HUES48 (cell line): ENCODE measurements at regions not wholly inside any gene's neighbourhood (a gene's known extent, or its start where the extent isn't known, plus 50 kb on each side); places are given as distances from the start of the nearest gene placed in this dataset.

Experiments used
- H3K27ac ChIP-seq: one replicate; pipeline ENCODE4 v1.7.0; 2013; ENCODE audit warnings: low read depth, low read length, inconsistent platforms
- H3K27me3 ChIP-seq: 2 replicates; pipeline ENCODE4 v1.6.1; 2013; ENCODE audit warnings: mild to moderate bottlenecking, low read length; ENCODE audit not compliant: control insufficient read depth, insufficient read depth
- H3K36me3 ChIP-seq: 2 replicates; pipeline ENCODE4 v1.6.1; 2013; ENCODE audit warnings: low read length; ENCODE audit not compliant: control insufficient read depth, insufficient read depth
- H3K4me1 ChIP-seq: 2 replicates; pipeline ENCODE4 v1.6.1; 2013; ENCODE audit warnings: mild to moderate bottlenecking, low read length; ENCODE audit not compliant: control insufficient read depth, insufficient read depth
- H3K4me3 ChIP-seq: 2 replicates; pipeline ENCODE4 v1.5.1; 2013; ENCODE audit warnings: mild to moderate bottlenecking, low read depth, low read length
- H3K9ac ChIP-seq: 2 replicates; pipeline ENCODE4 v1.6.1; 2013; ENCODE audit warnings: mild to moderate bottlenecking, low read depth, low read length, moderate library complexity
- H3K9me3 ChIP-seq: 2 replicates; pipeline ENCODE4 v1.6.1; 2013; ENCODE audit warnings: low read length; ENCODE audit not compliant: control insufficient read depth, insufficient read depth

DNA sequence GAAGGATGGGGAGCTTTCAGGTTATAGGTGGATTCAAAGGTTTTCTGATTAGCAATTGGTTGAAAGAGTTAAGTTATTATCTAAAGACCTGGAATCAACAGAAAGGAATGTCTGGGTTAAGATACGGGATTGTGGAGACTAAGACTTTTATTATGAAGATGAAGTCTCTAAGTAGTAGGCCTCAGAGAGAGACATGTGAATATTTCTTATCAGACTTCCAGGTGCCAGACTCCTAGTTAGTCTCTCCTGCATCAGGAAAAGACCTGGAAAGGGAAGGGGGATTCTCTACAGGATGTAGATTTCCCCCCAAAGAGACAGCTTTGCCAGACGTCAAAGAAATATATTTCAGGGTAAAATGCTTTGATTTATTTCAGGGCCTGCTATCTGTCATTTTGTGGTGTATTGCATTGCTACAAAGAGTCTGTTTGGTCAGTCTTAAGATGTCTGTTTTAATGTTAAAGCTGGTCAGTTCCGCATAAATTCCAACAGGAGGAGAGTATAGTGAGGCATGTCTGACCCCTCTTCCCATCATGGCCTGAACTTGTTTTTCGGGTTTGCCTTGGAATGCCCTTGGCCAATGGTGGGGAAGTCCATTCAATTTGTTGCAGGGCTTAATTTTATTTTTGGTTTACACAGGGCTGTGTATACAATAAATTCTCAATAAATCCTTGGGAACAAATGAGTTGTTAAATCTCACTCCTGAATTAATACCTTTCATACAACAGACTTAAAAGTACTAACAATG is 103.4 kb upstream of the RALGAPA2 start:
- H3K27ac ChIP-seq, result peak overlapping the region; percentile 74

GRCh38 chr20:20814685-20815084 is 102.2 kb upstream of the RALGAPA2 start:
- Histone ChIP-seq H3K9ac (no peak overlapping the region), H3K36me3 (no peaks in the 10 kb centered on the region), H3K4me3 (no peak overlapping the region; the same call in 1 of the 2 replicates), H3K27me3 (no peaks in the 10 kb centered on the region), H3K27ac (peak overlapping the region; percentile 74), H3K9me3 (no peaks in the 10 kb centered on the region), H3K4me1 (peaks cover 44% of the 10 kb centered on the region)

More for the DNA sequence above, 103.4 kb upstream of the RALGAPA2 start:
- Histone ChIP-seq H3K36me3 (no peaks in the 10 kb centered on the region), H3K4me3 (peak overlapping the region; percentile 16; the same call in 1 of the 2 replicates), H3K9me3 (no peaks in the 10 kb centered on the region), H3K9ac (peak overlapping the region; percentile 23; the same call in 1 of the 2 replicates), H3K27me3 (no peaks in the 10 kb centered on the region), H3K4me1 (peaks cover 54% of the 10 kb centered on the region)

GRCh38 chr20:20812136-20812535 is 99.7 kb upstream of the RALGAPA2 start:
- Histone ChIP-seq H3K4me3 (no peak overlapping the region), H3K36me3 (no peaks in the 10 kb centered on the region), H3K27ac (no peak overlapping the region), H3K9me3 (no peaks in the 10 kb centered on the region), H3K9ac (no peak overlapping the region), H3K27me3 (no peaks in the 10 kb centered on the region), H3K4me1 (peaks cover 34% of the 10 kb centered on the region)

DNA sequence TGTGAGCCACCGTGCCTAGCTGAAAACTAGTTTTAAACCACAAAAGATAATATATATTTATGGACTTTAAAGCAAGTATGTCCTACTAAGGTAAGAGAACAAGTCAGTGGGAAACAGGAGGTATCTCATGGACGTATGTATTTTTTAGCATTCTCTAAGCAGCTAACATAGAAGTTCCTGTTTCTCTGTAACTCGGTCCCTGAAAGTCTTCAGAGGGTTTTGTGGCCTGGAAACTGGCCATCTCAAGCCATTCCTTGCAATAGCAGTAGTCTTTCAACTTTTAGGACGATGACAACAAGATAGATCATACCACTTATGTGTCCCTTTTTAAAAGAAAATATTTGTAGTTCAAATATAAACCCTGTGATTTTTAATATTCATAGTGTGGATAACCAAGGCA is 95.6 kb upstream of the RALGAPA2 start:
- no peak overlapping the region for H3K27ac ChIP-seq
- H3K9me3 ChIP-seq, result 0 out of 2 replicates have a peak, but pooled peaks cover 6% of the 10 kb centered on the region
- H3K9ac ChIP-seq, result no peak overlapping the region
- H3K27me3 ChIP-seq, result no peaks in the 10 kb centered on the region
- no peak overlapping the region for H3K4me3 ChIP-seq
- H3K36me3 ChIP-seq, result no peaks in the 10 kb centered on the region
- H3K4me1 ChIP-seq, result peaks cover 10% of the 10 kb centered on the region

GRCh38 chr20:20806121-20807095 is 94.0 kb upstream of the RALGAPA2 start:
- Histone ChIP-seq H3K27me3 (no peaks in the 10 kb centered on the region), H3K27ac (no peak overlapping the region), H3K36me3 (no peaks in the 10 kb centered on the region), H3K4me3 (no peak overlapping the region), H3K4me1 (peaks cover 10% of the 10 kb centered on the region), H3K9me3 (0 out of 2 replicates have a peak, but pooled peaks cover 6% of the 10 kb centered on the region), H3K9ac (no peak overlapping the region)

DNA sequence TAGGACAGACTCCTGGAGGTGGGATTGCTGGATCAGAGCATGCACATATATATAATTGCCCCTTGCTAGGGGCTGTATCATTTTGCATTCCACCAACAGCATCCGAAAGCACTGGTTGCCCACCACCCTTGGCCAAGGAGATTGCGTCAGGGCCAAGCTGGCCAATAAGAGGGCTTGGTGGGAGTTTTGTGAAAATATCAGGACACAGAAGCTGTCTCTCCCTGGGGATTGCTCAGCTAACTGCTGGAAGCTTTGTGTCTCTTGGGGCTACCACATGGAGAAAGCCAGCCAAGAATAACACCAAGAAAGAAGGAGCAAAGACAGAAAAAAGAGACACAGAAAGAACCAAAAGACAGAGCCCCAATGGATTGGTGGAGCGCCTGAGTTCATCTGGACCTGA is 90.6 kb upstream of the RALGAPA2 start:
- Histone ChIP-seq H3K9me3 (0 out of 2 replicates have a peak, but pooled peaks cover 6% of the 10 kb centered on the region), H3K4me3 (no peak overlapping the region), H3K4me1 (peaks cover 10% of the 10 kb centered on the region), H3K36me3 (no peaks in the 10 kb centered on the region), H3K27ac (no peak overlapping the region), H3K9ac (no peak overlapping the region), H3K27me3 (no peaks in the 10 kb centered on the region)

- 0 out of 2 replicates have a peak, but pooled peaks cover 6% of the 10 kb centered on the region for H3K9me3 ChIP-seq
- no peaks in the 10 kb centered on the region for H3K36me3 ChIP-seq
- H3K27ac ChIP-seq, result no peak overlapping the region
- no peak overlapping the region for H3K4me3 ChIP-seq
- H3K27me3 ChIP-seq, result no peaks in the 10 kb centered on the region
- H3K4me1 ChIP-seq, result peaks cover 10% of the 10 kb centered on the region
- H3K9ac ChIP-seq, result no peak overlapping the region
These were observed 89.9 kb upstream of the RALGAPA2 start for GRCh38 chr20:20802328-20802727.

- Histone ChIP-seq H3K27ac (no peak overlapping the region), H3K27me3 (no peaks in the 10 kb centered on the region), H3K4me3 (no peak overlapping the region), H3K9ac (no peak overlapping the region), H3K9me3 (0 out of 2 replicates have a peak, but pooled peaks cover 3% of the 10 kb centered on the region), H3K4me1 (no peaks in the 10 kb centered on the region), H3K36me3 (no peaks in the 10 kb centered on the region)
These were observed 87.4 kb upstream of the RALGAPA2 start for GRCh38 chr20:20799716-20800312.

DNA sequence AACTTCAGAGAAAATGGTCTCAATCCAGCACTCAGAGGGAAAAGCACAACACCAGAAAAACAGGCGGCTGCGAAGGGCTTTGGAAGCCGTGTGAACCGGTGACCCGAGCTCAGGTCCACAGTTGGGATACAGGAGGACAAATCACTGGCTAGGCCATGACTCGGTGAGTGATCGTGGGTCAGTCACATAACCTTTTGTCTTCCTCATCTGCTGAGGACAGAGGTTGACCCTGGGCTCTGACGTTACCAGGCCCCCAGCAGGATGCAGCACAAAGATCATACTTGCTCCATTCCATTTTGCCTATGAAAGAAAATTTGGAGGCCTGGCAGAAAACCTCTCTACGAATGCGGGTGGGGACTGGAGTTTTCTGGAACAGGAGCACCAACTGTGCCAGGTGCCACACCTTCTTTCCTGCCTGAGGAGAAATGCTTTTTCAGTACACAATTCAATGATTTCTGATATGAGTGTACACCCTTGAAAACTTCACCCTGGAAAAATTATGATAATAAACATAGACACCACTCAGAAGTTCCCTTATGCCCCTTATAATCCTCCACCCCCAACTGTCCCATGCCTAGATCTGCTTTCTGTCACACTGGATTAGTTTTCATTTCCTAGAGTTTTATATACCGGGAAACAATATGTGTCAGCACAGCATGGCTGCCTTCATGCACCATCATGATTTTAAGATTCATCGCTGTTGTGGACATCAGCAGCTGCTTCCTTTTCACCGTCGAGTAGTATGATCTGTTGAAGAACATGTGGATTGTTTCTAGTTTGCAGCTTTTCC is 85.3 kb upstream of the RALGAPA2 start:
- Histone ChIP-seq H3K27me3 (no peaks in the 10 kb centered on the region), H3K9ac (no peak overlapping the region), H3K9me3 (no peaks in the 10 kb centered on the region), H3K4me3 (no peak overlapping the region), H3K36me3 (no peaks in the 10 kb centered on the region), H3K4me1 (no peaks in the 10 kb centered on the region), H3K27ac (no peak overlapping the region)

- no peaks in the 10 kb centered on the region for H3K4me1 ChIP-seq
- H3K36me3 ChIP-seq, result no peaks in the 10 kb centered on the region
- no peak overlapping the region for H3K27ac ChIP-seq
- no peaks in the 10 kb centered on the region for H3K9me3 ChIP-seq
- H3K27me3 ChIP-seq, result no peaks in the 10 kb centered on the region
- H3K4me3 ChIP-seq, result no peak overlapping the region
- H3K9ac ChIP-seq, result no peak overlapping the region
These were observed 84.5 kb upstream of the RALGAPA2 start for GRCh38 chr20:20796766-20797440.
